Cardiac muscle cell (in vitro differentiated cells and primary cell): ENCODE measurements at regions not wholly inside any gene's neighbourhood (a gene's known extent, or its start where the extent isn't known, plus 50 kb on each side); places are given as distances from the start of the nearest gene placed in this dataset.

ENCODE experiments used
- DNase-seq, 2 donors: peaks; one replicate each; pipeline versions ENCODE4 v3.0.0 to v3.0.0-alpha.2; 2010 to 2017; ENCODE audit warnings: low read depth in 1 of 2, low spot score in 1 of 2
- H3K27ac ChIP-seq: fragments of 200-600 bp; sonication (generic); 2 replicates; pipeline ENCODE4 v1.5.1; 2016
- H3K27me3 ChIP-seq: fragments of 200-600 bp; sonication (generic); 2 replicates; pipeline ENCODE4 v1.6.0; 2016; ENCODE audit warnings: control low read depth
- H3K36me3 ChIP-seq: fragments of 200-600 bp; sonication (generic); 2 replicates; pipeline ENCODE4 v1.5.1; 2016; ENCODE audit warnings: control low read depth
- H3K4me1 ChIP-seq: fragments of 200-600 bp; sonication (generic); 2 replicates; pipeline ENCODE4 v1.8.1; 2017; ENCODE audit warnings: low read depth, mild to moderate bottlenecking, mixed run types
- H3K4me3 ChIP-seq: fragments of 200-600 bp; sonication (generic); 2 replicates; pipeline ENCODE4 v1.5.1; 2016; ENCODE audit warnings: mild to moderate bottlenecking
- H3K9me3 ChIP-seq: fragments of 200-600 bp; sonication (generic); 2 replicates; pipeline ENCODE4 v1.5.1; 2017; ENCODE audit warnings: low read depth, mild to moderate bottlenecking, control low read depth
- CTCF ChIP-seq: IDR thresholded peaks from 2 replicates; pipeline ENCODE4 v1.5.1; 2012; ENCODE audit warnings: low read depth, mild to moderate bottlenecking, low read length

GRCh38 chr6:134529921-134530320 is 212.0 kb upstream of the SGK1 start:
- no peak for TF ChIP-seq CTCF
- Histone ChIP-seq H3K4me1 (peaks cover 54% of the 10 kb centered on the region), H3K36me3 (no peaks in the 10 kb centered on the region), H3K9me3 (no peaks in the 10 kb centered on the region), H3K4me3 (no peak overlapping the region), H3K27ac (no peak overlapping the region), H3K27me3 (no peaks in the 10 kb centered on the region)
- DNase-seq: peak in 1 of 2 donors; percentile 47

DNA sequence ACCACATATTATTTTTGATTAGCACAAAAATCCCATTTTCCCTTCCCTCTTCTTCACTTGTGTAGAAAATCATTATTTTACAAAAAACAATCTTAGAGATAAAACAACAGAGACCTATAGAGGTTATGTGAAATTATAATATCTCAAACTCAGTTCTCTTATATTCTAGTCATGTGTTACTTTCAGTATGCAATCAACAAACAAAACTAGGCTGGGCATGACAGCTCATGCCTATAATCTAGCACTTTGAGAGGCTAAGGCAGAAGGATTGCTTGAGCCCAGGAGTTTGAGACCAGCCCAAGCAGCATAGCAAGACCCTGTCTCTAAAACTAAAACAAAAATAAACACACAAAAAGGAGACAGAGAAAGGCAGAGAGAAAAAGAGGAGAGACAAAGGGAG is 211.4 kb upstream of the SGK1 start:
- no peaks in the 10 kb centered on the region for H3K36me3 ChIP-seq
- H3K27me3 ChIP-seq: no peaks in the 10 kb centered on the region
- no peak for DNase-seq
- H3K9me3 ChIP-seq: no peaks in the 10 kb centered on the region
- H3K27ac ChIP-seq: no peak overlapping the region
- no peak overlapping the region for H3K4me3 ChIP-seq
- no peak for TF ChIP-seq CTCF
- H3K4me1 ChIP-seq: peaks cover 54% of the 10 kb centered on the region

DNA sequence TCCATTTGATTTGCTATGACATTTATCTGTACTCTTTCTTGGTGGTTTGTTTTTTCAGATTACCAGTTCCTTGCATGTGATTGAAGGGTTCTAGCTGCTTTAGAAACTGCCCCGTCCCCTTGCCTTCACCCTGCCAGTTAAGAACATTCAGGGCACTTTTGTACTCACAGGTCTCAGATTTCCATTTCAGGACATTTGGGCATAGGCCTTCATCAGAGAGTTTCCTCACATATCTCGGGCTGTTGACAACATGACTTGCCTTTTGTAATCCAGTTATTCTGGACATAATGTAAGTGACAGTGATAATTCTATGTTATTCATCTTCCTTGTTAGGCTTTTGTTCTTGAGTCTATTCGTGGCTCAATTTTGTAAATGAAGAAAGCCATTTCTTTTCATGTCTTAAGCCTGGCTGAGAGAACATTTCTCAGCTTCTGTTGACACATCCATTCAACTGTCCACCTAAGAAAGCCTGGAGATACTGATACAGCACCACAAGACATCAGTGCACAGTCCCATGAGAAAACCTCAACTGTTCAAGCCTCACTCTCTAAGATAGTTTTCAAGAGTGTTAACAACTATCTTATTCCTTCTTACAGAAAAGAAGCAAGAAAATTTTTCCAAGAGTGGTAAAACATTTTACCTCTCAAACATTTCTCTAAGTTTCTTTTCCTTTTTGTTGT is 209.3 kb upstream of the SGK1 start:
- Histone ChIP-seq H3K4me1 (peaks cover 44% of the 10 kb centered on the region), H3K27ac (peak overlapping the region; percentile 38), H3K36me3 (no peaks in the 10 kb centered on the region), H3K9me3 (no peaks in the 10 kb centered on the region), H3K27me3 (no peaks in the 10 kb centered on the region), H3K4me3 (no peak overlapping the region)
- no peak for TF ChIP-seq CTCF
- no peak for DNase-seq

DNA sequence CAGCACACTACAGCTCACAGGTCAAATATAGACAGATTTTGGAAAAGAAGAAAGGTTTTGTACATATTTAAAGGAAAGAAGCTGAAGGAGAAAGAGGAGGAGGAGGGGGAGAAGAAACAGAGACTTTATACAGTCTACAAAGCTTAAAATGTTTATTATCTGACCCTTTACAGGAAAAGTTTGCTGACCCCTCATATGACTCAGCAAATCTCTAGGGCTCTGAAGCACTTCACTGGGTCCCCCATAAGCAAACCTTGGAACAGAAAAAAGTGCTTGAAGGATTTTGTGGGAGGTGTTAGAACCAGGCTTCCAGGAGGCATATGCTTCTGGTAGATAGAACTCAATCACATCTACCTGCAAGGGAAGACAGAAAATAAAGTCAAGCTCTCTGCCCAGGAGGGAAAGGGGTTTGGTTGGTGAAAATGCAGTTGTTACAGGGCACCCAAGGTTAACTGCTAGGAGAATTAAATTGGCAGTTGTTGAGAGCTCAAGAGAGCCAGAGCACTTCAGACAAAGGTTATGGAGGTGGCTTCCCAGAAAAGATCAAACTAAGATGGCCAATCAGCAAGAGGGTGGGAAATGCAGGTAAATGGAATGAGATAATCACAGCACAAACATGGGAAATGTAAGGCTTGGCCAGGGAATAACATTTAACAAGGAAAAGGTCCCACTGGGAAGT is 207.4 kb upstream of the SGK1 start:
- H3K27ac ChIP-seq: peak overlapping the region; percentile 2
- H3K4me3 ChIP-seq: no peak overlapping the region
- peaks cover 25% of the 10 kb centered on the region for H3K4me1 ChIP-seq
- H3K9me3 ChIP-seq: no peaks in the 10 kb centered on the region
- H3K36me3 ChIP-seq: no peaks in the 10 kb centered on the region
- peak in 1 of 2 donors; percentile 14 for DNase-seq
- H3K27me3 ChIP-seq: no peaks in the 10 kb centered on the region
- TF ChIP-seq CTCF: no peak

DNA sequence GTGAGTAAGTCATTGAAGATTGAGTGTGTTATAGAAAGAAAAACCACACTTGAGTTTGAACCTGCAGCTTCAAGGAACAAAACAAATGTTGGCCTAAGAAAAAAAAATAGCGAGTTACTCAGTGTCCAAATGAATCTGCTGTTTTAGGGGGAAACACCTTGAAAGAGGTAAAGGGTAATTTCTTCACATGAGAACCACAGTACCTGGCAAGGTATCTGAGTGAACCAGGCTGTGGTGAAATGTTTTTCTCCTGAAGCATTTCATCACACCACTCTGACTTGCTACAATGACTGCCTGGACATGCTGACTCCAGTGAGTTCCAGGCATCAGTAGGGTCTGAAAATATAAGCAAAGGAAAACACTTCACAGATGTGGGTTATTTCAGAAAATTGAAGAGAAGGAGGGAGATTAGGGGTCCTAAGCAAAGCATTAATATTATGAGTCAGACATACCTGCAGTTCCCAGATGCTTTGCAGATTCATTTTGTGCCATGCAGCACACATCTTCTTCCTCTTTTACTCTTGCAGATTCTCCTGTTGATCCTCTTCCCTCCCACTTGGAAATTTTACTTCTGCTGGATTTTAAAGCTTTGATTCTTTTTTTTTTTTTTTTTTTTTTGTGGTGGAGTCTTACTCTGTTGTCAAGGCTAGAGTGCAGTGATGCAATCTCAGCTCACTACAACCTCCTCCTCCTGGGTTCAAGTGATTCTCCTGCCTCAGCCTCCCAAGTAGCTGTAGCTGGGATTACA is 206.2 kb upstream of the SGK1 start:
- H3K4me1 ChIP-seq: peaks cover 25% of the 10 kb centered on the region
- DNase-seq: no peak
- no peak overlapping the region for H3K27ac ChIP-seq
- no peaks in the 10 kb centered on the region for H3K27me3 ChIP-seq
- no peaks in the 10 kb centered on the region for H3K36me3 ChIP-seq
- H3K9me3 ChIP-seq: no peaks in the 10 kb centered on the region
- H3K4me3 ChIP-seq: no peak overlapping the region
- no peak for TF ChIP-seq CTCF
